ENCODE measurements at regions not wholly inside any gene's neighbourhood (a gene's known extent, or its start where the extent isn't known, plus 50 kb on each side); places are given as distances from the start of the nearest gene placed in this dataset.

DNA sequence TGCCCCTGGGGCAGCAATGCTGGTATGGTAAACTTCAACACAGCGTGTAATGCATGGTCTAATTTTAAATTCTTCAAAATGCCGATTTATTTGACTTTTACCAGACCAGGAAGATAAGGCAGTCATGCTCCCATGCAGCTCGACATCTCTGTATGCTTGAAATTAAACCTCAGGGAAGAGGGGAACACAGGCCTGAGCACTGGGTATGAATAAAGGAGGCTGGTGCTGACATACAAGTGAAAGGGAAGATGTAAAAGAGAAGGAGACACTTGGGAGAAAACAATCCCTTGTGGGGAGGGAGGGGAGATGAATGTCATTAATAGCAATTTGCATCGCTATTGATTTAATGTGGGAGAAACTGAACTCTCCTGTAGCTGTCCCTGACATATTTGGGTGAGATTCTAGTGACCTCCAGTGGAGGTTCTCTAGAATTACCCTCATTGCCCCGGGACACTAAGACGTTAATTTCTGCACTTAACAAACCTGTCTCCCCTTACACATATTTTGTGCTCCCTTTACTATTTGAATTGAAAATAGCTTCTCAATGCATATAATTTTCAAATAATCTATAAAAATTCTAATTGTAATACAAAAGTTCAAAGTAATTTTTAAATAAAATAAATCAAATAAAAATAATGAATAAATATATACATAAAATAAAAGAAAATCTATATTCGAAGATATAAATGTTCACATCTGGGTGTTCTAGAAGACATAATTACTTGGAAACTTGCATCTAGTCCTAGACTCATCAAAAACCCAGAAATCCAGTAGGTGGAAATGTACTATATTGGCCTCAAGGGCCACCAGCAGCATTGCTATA is 283.1 kb downstream of the LMX1A start:
- ATAC-seq, result peak; percentile 68
- H3K9ac ChIP-seq (ENCODE audit: low read length), result no peak overlapping the region
- H3K27me3 ChIP-seq (ENCODE audit: low read length), result peaks cover 25% of the 10 kb centered on the region
- no peaks in the 10 kb centered on the region for H3K9me3 ChIP-seq (ENCODE audit: low read length)
- no peaks in the 10 kb centered on the region for H4K20me1 ChIP-seq (ENCODE audit: low read length)
- H3K79me2 ChIP-seq (ENCODE audit: low read length), result no peaks in the 10 kb centered on the region
- no peaks in the 10 kb centered on the region for H3K9me2 ChIP-seq (replicated peaks; ENCODE audit: low read length)
- DNase-seq, result peak; percentile 79
- H3K27ac ChIP-seq (ENCODE audit: low read length), result no peak overlapping the region
- intact Hi-C loops (cut with micrococcal nuclease), result loop anchor here (1.0 to 10.0 kb wide), 8 partner anchors 161 to 1714 kb away; no protein-coding TSS in a partner anchor
- H3K4me1 ChIP-seq (ENCODE audit: insufficient read depth, low read length), result no peaks in the 10 kb centered on the region
- no peak overlapping the region for H3K4me2 ChIP-seq (ENCODE audit: low read length)
- H2AFZ ChIP-seq (ENCODE audit: low read length), result no peak overlapping the region
- ChIA-PET POLR2A (ENCODE audit: unreplicated experiment) (no interaction called here), CTCF (interaction anchor here (0.6 to 1.1 kb wide), 3 partner anchors 279 to 861 kb away, joined by 3 to 5 read pairs (median 4); no protein-coding TSS in a partner anchor)
- TF ChIP-seq EZH2phosphoT487 (IDR thresholded peaks at IDR 0.05; ENCODE audit: borderline replicate concordance, low read length) (no peak), EZH2 (IDR thresholded peaks at IDR 0.05; ENCODE audit: low read length, unreplicated experiment) (no peak)
- TF ChIP-seq, protein P1, sequence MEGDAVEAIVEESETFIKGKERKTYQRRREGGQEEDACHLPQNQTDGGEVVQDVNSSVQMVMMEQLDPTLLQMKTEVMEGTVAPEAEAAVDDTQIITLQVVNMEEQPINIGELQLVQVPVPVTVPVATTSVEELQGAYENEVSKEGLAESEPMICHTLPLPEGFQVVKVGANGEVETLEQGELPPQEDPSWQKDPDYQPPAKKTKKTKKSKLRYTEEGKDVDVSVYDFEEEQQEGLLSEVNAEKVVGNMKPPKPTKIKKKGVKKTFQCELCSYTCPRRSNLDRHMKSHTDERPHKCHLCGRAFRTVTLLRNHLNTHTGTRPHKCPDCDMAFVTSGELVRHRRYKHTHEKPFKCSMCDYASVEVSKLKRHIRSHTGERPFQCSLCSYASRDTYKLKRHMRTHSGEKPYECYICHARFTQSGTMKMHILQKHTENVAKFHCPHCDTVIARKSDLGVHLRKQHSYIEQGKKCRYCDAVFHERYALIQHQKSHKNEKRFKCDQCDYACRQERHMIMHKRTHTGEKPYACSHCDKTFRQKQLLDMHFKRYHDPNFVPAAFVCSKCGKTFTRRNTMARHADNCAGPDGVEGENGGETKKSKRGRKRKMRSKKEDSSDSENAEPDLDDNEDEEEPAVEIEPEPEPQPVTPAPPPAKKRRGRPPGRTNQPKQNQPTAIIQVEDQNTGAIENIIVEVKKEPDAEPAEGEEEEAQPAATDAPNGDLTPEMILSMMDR (conservative IDR thresholded peaks at IDR 0.05; ENCODE audit: low read depth, low read length), result peak; percentile 77
- no peak overlapping the region for H3K4me3 ChIP-seq (ENCODE audit: low read length)
- no peaks in the 10 kb centered on the region for H3K36me3 ChIP-seq (ENCODE audit: low read depth, low read length)
- no peaks in the 10 kb centered on the region for H3F3A ChIP-seq (ENCODE audit: low read length, unreplicated experiment)
- BruUV-seq (replicated peaks), result no TSS peak

DNA sequence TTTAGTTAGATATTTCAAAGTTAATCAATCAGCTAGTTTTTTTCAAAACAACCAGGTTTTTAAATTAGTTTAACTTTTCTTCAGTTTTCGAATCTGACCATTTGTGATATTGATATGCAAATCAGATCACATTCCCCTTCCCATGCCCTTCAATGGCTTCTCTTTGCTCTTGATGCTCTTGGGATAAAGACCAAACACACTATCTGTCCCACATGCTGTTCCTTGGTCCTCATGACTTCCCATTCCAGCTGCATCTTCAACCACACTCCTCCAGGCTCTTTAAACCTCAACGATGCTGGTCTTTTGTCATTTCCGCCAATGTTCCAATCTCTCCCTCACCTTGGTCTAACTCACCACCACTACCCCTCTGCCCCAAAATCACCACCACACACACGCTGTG is 285.8 kb downstream of the LMX1A start:
- no peaks in the 10 kb centered on the region for H3K4me1 ChIP-seq (ENCODE audit: insufficient read depth, low read length)
- H3K27me3 ChIP-seq (ENCODE audit: low read length), result peaks cover 13% of the 10 kb centered on the region
- H3K4me3 ChIP-seq (ENCODE audit: low read length), result no peak overlapping the region
- DNase-seq (no peak), ATAC-seq (no peak)
- no peak overlapping the region for H3K9ac ChIP-seq (ENCODE audit: low read length)
- no peaks in the 10 kb centered on the region for H3K79me2 ChIP-seq (ENCODE audit: low read length)
- ChIA-PET CTCF (interaction anchor here (0.6 kb wide), 1 partner anchor 1563 kb away, joined by 3 read pairs; no protein-coding TSS in a partner anchor), POLR2A (ENCODE audit: unreplicated experiment) (no interaction called here)
- no peaks in the 10 kb centered on the region for H3K9me3 ChIP-seq (ENCODE audit: low read length)
- H3F3A ChIP-seq (ENCODE audit: low read length, unreplicated experiment), result no peaks in the 10 kb centered on the region
- no peak overlapping the region for H3K27ac ChIP-seq (ENCODE audit: low read length)
- H3K9me2 ChIP-seq (replicated peaks; ENCODE audit: low read length), result no peaks in the 10 kb centered on the region
- H3K36me3 ChIP-seq (ENCODE audit: low read depth, low read length), result no peaks in the 10 kb centered on the region
- no peak overlapping the region for H2AFZ ChIP-seq (ENCODE audit: low read length)
- H3K4me2 ChIP-seq (ENCODE audit: low read length), result no peak overlapping the region
- BruUV-seq (replicated peaks), result no TSS peak
- no peaks in the 10 kb centered on the region for H4K20me1 ChIP-seq (ENCODE audit: low read length)
- no peak for TF ChIP-seq EZH2phosphoT487 (IDR thresholded peaks at IDR 0.05; ENCODE audit: borderline replicate concordance, low read length)
- TF ChIP-seq EZH2 (IDR thresholded peaks at IDR 0.05; ENCODE audit: low read length, unreplicated experiment), result no peak
- TF ChIP-seq, protein P1 (conservative IDR thresholded peaks at IDR 0.05; ENCODE audit: low read depth, low read length), result no peak
- intact Hi-C loops (cut with micrococcal nuclease), result loop anchor here (5.0 to 10.0 kb wide), 3 partner anchors 158 to 906 kb away; no protein-coding TSS in a partner anchor

DNA sequence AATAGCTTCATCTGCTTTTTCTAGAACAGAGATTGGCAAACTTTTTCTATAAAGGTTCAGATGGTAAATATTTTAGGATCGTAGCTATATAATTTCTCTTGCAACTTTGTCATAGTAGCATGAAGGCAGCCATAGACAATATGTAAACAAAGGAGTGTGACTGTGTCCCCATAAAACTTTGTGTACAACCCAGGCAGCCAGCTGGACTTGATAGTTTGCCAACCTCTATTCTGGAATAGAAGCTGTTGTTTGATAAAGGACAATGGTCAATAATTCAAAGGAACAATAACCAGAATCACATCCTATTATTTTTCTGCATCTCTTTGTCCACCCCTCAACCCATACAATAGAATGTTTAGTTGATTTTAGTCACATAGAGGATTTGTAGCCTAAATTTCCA is 286.7 kb downstream of the LMX1A start:
- no peak overlapping the region for H3K9ac ChIP-seq (ENCODE audit: low read length)
- H3K27me3 ChIP-seq (ENCODE audit: low read length), result peaks cover 13% of the 10 kb centered on the region
- H3F3A ChIP-seq (ENCODE audit: low read length, unreplicated experiment), result no peaks in the 10 kb centered on the region
- BruUV-seq (replicated peaks), result no TSS peak
- ATAC-seq (no peak), DNase-seq (peak; percentile 53)
- intact Hi-C loops (cut with micrococcal nuclease), result loop anchor here (5.0 to 10.0 kb wide), 3 partner anchors 158 to 905 kb away; no protein-coding TSS in a partner anchor
- H2AFZ ChIP-seq (ENCODE audit: low read length), result no peak overlapping the region
- H3K4me2 ChIP-seq (ENCODE audit: low read length), result no peak overlapping the region
- H4K20me1 ChIP-seq (ENCODE audit: low read length), result no peaks in the 10 kb centered on the region
- no peak overlapping the region for H3K4me3 ChIP-seq (ENCODE audit: low read length)
- POLR2A ChIA-PET (ENCODE audit: unreplicated experiment), result no interaction called here
- CTCF ChIA-PET, result no interaction called here
- H3K79me2 ChIP-seq (ENCODE audit: low read length), result no peaks in the 10 kb centered on the region
- H3K4me1 ChIP-seq (ENCODE audit: insufficient read depth, low read length), result 0 out of 2 replicates have a peak, but pooled peaks cover 3% of the 10 kb centered on the region
- H3K27ac ChIP-seq (ENCODE audit: low read length), result no peak overlapping the region
- no peaks in the 10 kb centered on the region for H3K9me3 ChIP-seq (ENCODE audit: low read length)
- no peaks in the 10 kb centered on the region for H3K9me2 ChIP-seq (replicated peaks; ENCODE audit: low read length)
- no peaks in the 10 kb centered on the region for H3K36me3 ChIP-seq (ENCODE audit: low read depth, low read length)
- TF ChIP-seq EZH2phosphoT487 (IDR thresholded peaks at IDR 0.05; ENCODE audit: borderline replicate concordance, low read length), result no peak
- TF ChIP-seq, protein P1 (conservative IDR thresholded peaks at IDR 0.05; ENCODE audit: low read depth, low read length), result no peak
- no peak for TF ChIP-seq EZH2 (IDR thresholded peaks at IDR 0.05; ENCODE audit: low read length, unreplicated experiment)

All from PC-3 (cell line).